KMS-11 (cell line): ENCODE measurements at regions not wholly inside any gene's neighbourhood (a gene's known extent, or its start where the extent isn't known, plus 50 kb on each side); places are given as distances from the start of the nearest gene placed in this dataset.

Source experiments
- H2AFZ ChIP-seq: fragments of 200-600 bp; sonication (generic); 2 replicates; pipeline ENCODE4 v1.6.1; 2016; ENCODE audit warnings: antibody characterized with exemption, mixed run types, low read depth
- H3K27ac ChIP-seq: fragments of 200-600 bp; sonication (generic); 2 replicates; pipeline ENCODE4 v1.6.1; 2016; ENCODE audit warnings: mild to moderate bottlenecking, mixed run types
- H3K27me3 ChIP-seq: fragments of 200-600 bp; sonication (generic); 2 replicates; pipeline ENCODE4 v1.6.1; 2017; ENCODE audit warnings: mild to moderate bottlenecking, low read depth, mixed run types, moderate library complexity; ENCODE audit not compliant: insufficient read depth
- H3K36me3 ChIP-seq: fragments of 200-600 bp; sonication (generic); 2 replicates; pipeline ENCODE4 v1.6.1; 2017; ENCODE audit warnings: mild to moderate bottlenecking, mixed run types; ENCODE audit not compliant: insufficient read depth
- H3K4me1 ChIP-seq: fragments of 200-600 bp; sonication (generic); 2 replicates; pipeline ENCODE4 v1.6.1; 2016; ENCODE audit warnings: mild to moderate bottlenecking, low read depth, mixed run types; ENCODE audit not compliant: poor library complexity, severe bottlenecking
- H3K4me2 ChIP-seq: fragments of 200-600 bp; sonication (generic); 2 replicates; pipeline ENCODE4 v1.7.0; 2016; ENCODE audit warnings: mild to moderate bottlenecking, mixed run types
- H3K4me3 ChIP-seq: fragments of 200-600 bp; sonication (generic); IDR thresholded peaks from 2 replicates; pipeline ENCODE4 v1.6.1; 2017; ENCODE audit warnings: low read depth, low read length, mixed read lengths; ENCODE audit not compliant: insufficient read depth
- H3K79me2 ChIP-seq: fragments of 200-600 bp; sonication (generic); 2 replicates; pipeline ENCODE4 v1.6.1; 2016; ENCODE audit warnings: low read depth, mixed run types; ENCODE audit not compliant: insufficient read depth
- H3K9ac ChIP-seq: fragments of 200-600 bp; sonication (generic); 2 replicates; pipeline ENCODE4 v1.6.1; 2016; ENCODE audit warnings: mild to moderate bottlenecking, mixed run types
- H4K20me1 ChIP-seq: fragments of 200-600 bp; sonication (generic); 2 replicates; pipeline ENCODE4 v1.6.1; 2016; ENCODE audit warnings: mild to moderate bottlenecking, mixed run types; ENCODE audit not compliant: insufficient read depth
- TF ChIP-seq, protein P1 (sequence below): fragments of 200-600 bp; sonication (generic); conservative IDR thresholded peaks from 2 replicates; pipeline ENCODE4 v1.6.1; 2017; ENCODE audit warnings: low read depth, mild to moderate bottlenecking, antibody characterized with exemption, low read length, moderate library complexity, mixed read lengths

DNA sequence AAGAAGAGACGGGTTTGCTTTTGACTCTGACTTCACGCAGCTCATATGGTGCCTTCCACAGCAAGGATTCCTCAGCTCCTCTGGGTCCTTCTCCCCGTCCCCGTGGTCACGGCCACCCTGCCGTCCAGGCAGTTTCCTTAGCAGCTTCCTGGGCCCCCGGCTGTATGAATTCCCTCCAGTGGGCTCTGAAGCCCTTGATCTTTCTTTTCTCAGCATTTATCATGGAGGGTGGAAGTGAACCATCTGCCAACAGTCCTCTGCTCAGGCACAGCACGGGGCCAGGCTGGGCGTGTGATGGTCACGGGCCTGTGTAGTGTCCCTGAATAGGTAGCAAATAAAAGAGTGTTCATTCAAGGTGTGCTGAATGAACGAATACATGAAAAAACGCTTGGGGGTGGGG lies 782.4 kb downstream of the BRD1 start:
- Histone ChIP-seq H3K79me2 (no peaks in the 10 kb centered on the region), H3K4me2 (no peak overlapping the region), H3K36me3 (no peaks in the 10 kb centered on the region), H3K4me1 (no peaks in the 10 kb centered on the region), H4K20me1 (no peaks in the 10 kb centered on the region), H2AFZ (no peak overlapping the region), H3K9ac (no peak overlapping the region), H3K4me3 (no peak overlapping the region), H3K27me3 (no peaks in the 10 kb centered on the region; the same call in 1 of the 2 replicates), H3K27ac (no peak overlapping the region)
- TF ChIP-seq, protein P1, sequence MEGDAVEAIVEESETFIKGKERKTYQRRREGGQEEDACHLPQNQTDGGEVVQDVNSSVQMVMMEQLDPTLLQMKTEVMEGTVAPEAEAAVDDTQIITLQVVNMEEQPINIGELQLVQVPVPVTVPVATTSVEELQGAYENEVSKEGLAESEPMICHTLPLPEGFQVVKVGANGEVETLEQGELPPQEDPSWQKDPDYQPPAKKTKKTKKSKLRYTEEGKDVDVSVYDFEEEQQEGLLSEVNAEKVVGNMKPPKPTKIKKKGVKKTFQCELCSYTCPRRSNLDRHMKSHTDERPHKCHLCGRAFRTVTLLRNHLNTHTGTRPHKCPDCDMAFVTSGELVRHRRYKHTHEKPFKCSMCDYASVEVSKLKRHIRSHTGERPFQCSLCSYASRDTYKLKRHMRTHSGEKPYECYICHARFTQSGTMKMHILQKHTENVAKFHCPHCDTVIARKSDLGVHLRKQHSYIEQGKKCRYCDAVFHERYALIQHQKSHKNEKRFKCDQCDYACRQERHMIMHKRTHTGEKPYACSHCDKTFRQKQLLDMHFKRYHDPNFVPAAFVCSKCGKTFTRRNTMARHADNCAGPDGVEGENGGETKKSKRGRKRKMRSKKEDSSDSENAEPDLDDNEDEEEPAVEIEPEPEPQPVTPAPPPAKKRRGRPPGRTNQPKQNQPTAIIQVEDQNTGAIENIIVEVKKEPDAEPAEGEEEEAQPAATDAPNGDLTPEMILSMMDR, result no peak

DNA sequence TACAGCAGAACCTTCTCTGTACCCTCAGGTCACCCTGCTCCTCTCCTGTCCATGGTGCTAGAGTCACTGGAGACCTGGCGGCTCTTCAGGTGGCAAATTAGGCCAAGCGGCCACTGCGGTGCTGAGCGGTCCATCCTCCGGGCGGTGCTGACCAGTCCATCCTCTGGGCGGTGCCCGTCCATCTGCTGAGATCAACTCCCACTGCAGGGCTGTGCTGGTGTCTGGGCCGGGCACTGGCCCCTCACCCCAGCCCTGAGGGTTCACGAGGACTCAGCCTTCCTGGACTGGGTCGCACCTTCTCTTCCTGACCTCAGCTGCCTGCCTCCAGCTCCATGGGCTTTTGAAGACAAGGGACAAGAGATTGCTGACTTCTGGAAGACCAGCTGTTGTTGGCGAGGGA lies 782.9 kb downstream of the BRD1 start:
- Histone ChIP-seq H3K4me1 (no peaks in the 10 kb centered on the region), H4K20me1 (no peaks in the 10 kb centered on the region), H3K4me3 (no peak overlapping the region), H3K9ac (no peak overlapping the region), H3K79me2 (no peaks in the 10 kb centered on the region), H3K36me3 (no peaks in the 10 kb centered on the region), H2AFZ (no peak overlapping the region), H3K27ac (no peak overlapping the region), H3K4me2 (no peak overlapping the region), H3K27me3 (no peaks in the 10 kb centered on the region; the same call in 1 of the 2 replicates)
- TF ChIP-seq, protein P1, result no peak

DNA sequence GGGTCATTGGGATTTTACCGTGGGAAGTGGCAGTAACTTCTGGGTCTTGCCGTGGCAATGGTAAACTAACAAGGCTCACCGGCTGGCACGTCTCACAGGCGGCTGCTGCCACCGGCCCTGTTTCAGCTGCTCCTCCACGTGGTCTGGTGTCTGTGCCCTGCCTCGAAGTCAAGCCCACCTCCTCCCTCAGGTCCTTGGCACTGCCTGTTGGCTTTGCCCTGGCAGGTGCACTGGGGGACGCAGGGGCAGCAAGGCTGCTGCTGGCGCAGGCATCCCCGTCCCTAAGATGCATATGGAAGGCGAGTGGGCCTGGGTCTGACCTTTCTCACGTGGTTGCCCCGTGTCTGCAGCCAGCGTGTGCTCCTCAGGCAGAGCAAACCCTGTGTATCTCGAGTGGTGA lies 783.6 kb downstream of the BRD1 start:
- no peaks in the 10 kb centered on the region; the same call in 1 of the 2 replicates for H3K27me3 ChIP-seq
- no peaks in the 10 kb centered on the region for H3K79me2 ChIP-seq

DNA sequence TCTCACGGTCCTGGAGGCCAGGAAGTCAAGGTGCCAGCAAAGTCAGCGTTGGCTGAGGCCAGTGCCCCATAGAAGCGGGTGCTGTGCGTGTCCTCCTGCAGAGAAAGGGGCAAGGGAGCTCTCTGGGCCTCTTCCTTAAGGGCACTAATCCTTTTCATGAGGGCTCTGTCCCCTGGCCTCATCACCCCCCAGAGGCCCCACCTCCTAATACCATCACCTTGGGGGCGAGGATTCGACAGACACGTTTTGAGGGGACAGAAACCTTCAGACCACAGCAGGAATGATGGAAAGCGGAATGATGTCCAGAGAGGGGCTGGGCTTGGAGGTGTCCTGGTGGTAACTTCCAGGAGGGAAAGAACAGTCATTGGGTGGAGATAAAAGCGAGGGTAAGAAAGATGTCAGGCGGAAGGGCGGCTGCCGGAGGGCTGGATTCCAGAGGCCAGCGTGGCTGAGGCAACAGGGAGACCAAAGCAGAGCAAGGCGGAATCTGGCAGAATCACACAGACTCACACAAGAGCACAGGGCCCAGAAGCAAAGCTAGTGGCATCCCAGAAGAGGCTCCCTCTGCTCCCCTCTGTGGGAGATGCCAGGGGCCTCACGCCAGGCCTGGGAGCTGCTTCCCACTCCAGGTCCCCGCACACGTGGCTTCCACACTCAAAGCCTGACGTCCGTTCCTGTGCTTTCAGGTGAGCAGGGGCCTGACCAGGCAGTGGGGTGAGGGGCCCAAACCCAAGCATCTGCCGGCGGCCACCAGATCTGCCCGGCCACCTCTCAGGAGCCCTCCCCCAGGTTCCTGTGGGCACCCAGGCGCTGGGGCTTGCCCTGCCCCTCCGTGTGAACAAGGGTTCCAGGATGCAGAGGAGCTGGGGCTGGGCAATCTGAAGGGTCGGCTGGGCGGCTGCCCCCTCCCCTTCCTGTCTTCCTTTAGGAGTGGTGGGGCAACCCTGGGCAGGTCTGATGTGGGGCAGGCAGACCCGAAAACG lies 784.5 kb downstream of the BRD1 start:
- TF ChIP-seq, protein P1, result no peak
- Histone ChIP-seq H2AFZ (no peak overlapping the region), H3K4me1 (no peaks in the 10 kb centered on the region), H3K27ac (no peak overlapping the region), H4K20me1 (no peaks in the 10 kb centered on the region), H3K4me3 (no peak overlapping the region), H3K36me3 (no peaks in the 10 kb centered on the region), H3K4me2 (no peak overlapping the region), H3K9ac (no peak overlapping the region), H3K79me2 (no peaks in the 10 kb centered on the region), H3K27me3 (no peaks in the 10 kb centered on the region; the same call in 1 of the 2 replicates)

More for the DNA sequence above, 783.6 kb downstream of the BRD1 start:
- H4K20me1 ChIP-seq, result no peaks in the 10 kb centered on the region
- TF ChIP-seq, protein P1, result no peak
- no peak overlapping the region for H3K4me2 ChIP-seq
- no peaks in the 10 kb centered on the region for H3K4me1 ChIP-seq
- H2AFZ ChIP-seq, result no peak overlapping the region
- no peak overlapping the region for H3K9ac ChIP-seq
- no peak overlapping the region for H3K27ac ChIP-seq
- H3K4me3 ChIP-seq, result no peak overlapping the region
- no peaks in the 10 kb centered on the region for H3K36me3 ChIP-seq
